GM12878 (cell line): ENCODE measurements at regions not wholly inside any gene's neighbourhood (a gene's known extent, or its start where the extent isn't known, plus 50 kb on each side); places are given as distances from the start of the nearest gene placed in this dataset.

Experiments
- ATAC-seq: fragments of 200-7000 bp; cut with Tn5 transposase; 3 replicates; pipeline ENCODE4 v1.9.1; 2020; ENCODE audit warnings: mild to moderate bottlenecking, moderate library complexity
- BruUV-seq: library from RNA; stranded (reverse); fragments of 400-500 nt; replicated peaks from 2 replicates; lab custom pipeline; 2021; lab: Mats Ljungman, UMichigan
- CTCF ChIA-PET: fragments of 300-600 bp; sonication (Branson Sonifier 250); formaldehyde crosslinking; extraction: SDS; loops from one replicate; lab custom pipeline; 2021; ENCODE audit warnings: inconsistent platforms; lab: Yijun Ruan, JAX
- POLR2A ChIA-PET: fragments of 350-600 bp; formaldehyde crosslinking; extraction: SDS; loops from one replicate; lab custom pipeline; 2021; ENCODE audit warnings: inconsistent platforms; lab: Charles Lee
- RAD21 ChIA-PET: fragments of 300-600 bp; sonication (Branson Sonifier 250); formaldehyde crosslinking; loops from one replicate; lab custom pipeline; 2023; ENCODE audit warnings: antibody characterized with exemption; ENCODE audit not compliant: unreplicated experiment; lab: Charles Lee
- SMC1A ChIA-PET: fragments of 300-600 bp; sonication (Branson Sonifier 250); formaldehyde crosslinking; loops from one replicate; lab custom pipeline; 2023; ENCODE audit not compliant: unreplicated experiment, uncharacterized antibody; lab: Charles Lee
- DNase-seq: peaks from one replicate; pipeline ENCODE4 v3.0.0-alpha.2; 2011; ENCODE audit warnings: low read depth, low spot score
- FAIRE-seq: peaks from 3 replicates; lab custom pipeline; 2011; peaks lifted over from hg19 to GRCh38; lab: Jason Lieb, UNC
- H2AFZ ChIP-seq: 2 replicates; pipeline ENCODE4 v1.6.0; 2011; ENCODE audit warnings: low read depth, low read length, control low read depth; ENCODE audit not compliant: control insufficient read depth
- H3K27ac ChIP-seq: 2 replicates; pipeline ENCODE4 v1.5.1; 2011; ENCODE audit warnings: control low read depth; ENCODE audit not compliant: control insufficient read depth, insufficient read depth
- H3K27me3 ChIP-seq, 2 experiments: replicated peaks in 1 of 2; 2 replicates each; pipeline versions ENCODE4 v1.6.0 to v1.6.1; 2011; ENCODE audit warnings: low read length in 1 of 2; ENCODE audit not compliant: control insufficient read depth in 2 of 2, insufficient read depth in 2 of 2
- H3K36me3 ChIP-seq, 2 experiments: 2 replicates each; pipeline ENCODE4 v1.5.1; 2011; ENCODE audit warnings: low read length in 1 of 2; ENCODE audit not compliant: control insufficient read depth in 2 of 2, insufficient read depth in 2 of 2
- H3K4me1 ChIP-seq: 2 replicates; pipeline ENCODE4 v1.6.1; 2011; ENCODE audit warnings: mild to moderate bottlenecking, low read length, moderate library complexity, mixed read lengths; ENCODE audit not compliant: control insufficient read depth, insufficient read depth
- H3K4me2 ChIP-seq: 2 replicates; pipeline ENCODE4 v1.6.0; 2011; ENCODE audit warnings: control low read depth; ENCODE audit not compliant: control insufficient read depth, insufficient read depth
- H3K4me3 ChIP-seq: fragments of 200-600 bp; sonication (generic); 2 replicates; pipeline ENCODE4 v1.5.1; 2016
- H3K79me2 ChIP-seq: 2 replicates; pipeline ENCODE4 v1.6.0; 2011; ENCODE audit warnings: low read length; ENCODE audit not compliant: control insufficient read depth, insufficient read depth
- H3K9ac ChIP-seq: 2 replicates; pipeline ENCODE4 v1.8.0; 2011; ENCODE audit warnings: low read length, control low read depth, mixed read lengths; ENCODE audit not compliant: control insufficient read depth, insufficient read depth
- H3K9me3 ChIP-seq: replicated peaks from 3 replicates; pipeline ENCODE4 v1.5.1; 2011; ENCODE audit warnings: mild to moderate bottlenecking, low read length; ENCODE audit not compliant: control insufficient read depth, insufficient read depth
- H4K20me1 ChIP-seq: 2 replicates; pipeline ENCODE4 v1.6.0; 2011; ENCODE audit not compliant: control insufficient read depth, insufficient read depth
- CBX3 ChIP-seq: fragments of 200-600 bp; sonication (generic); IDR thresholded peaks from 2 replicates; pipeline ENCODE4 v1.6.1; 2016; ENCODE audit warnings: low read depth, borderline replicate concordance
- FOS ChIP-seq: IDR thresholded peaks from 3 replicates; pipeline ENCODE4 v1.6.1; 2011; ENCODE audit warnings: borderline replicate concordance; ENCODE audit not compliant: insufficient read length; ENCODE audit errors: extremely low read depth
- GABPA ChIP-seq: IDR thresholded peaks from 2 replicates; pipeline ENCODE4 v1.6.1; 2014; ENCODE audit warnings: antibody characterized with exemption, low read depth, mild to moderate bottlenecking, inconsistent platforms
- HCFC1 ChIP-seq: fragments of 150-350 bp; IDR thresholded peaks from 2 replicates; pipeline ENCODE4 v1.6.1; 2014; ENCODE audit warnings: low read length
- KDM1A ChIP-seq: fragments of 200-600 bp; sonication (generic); IDR thresholded peaks from 2 replicates; pipeline ENCODE4 v1.6.1; 2016; ENCODE audit warnings: borderline replicate concordance
- POLR2AphosphoS2 ChIP-seq: IDR thresholded peaks from 2 replicates; pipeline ENCODE4 v1.6.1; 2011; ENCODE audit warnings: low read depth, mild to moderate bottlenecking, low read length, improper control_type of control experiment, moderate library complexity
- TCF7 ChIP-seq: IDR thresholded peaks from 2 replicates; pipeline ENCODE4 v1.6.1; 2014; ENCODE audit warnings: antibody characterized with exemption, borderline replicate concordance
- ZNF24 ChIP-seq: fragments of 450-650 bp; IDR thresholded peaks from 2 replicates; pipeline ENCODE4 v1.6.1; 2017; ENCODE audit warnings: antibody characterized with exemption, mild to moderate bottlenecking
- WGBS: methylation state at CpG from one replicate; pipeline ENCODE4 v1.1.6; 2016; ENCODE audit warnings: low lambda C conversion rate; ENCODE audit not compliant: insufficient replicate concordance, insufficient coverage; ENCODE audit errors: missing lambda C conversion rate; 5-methylcytosine and 5-hydroxymethylcytosine counted together
- in situ Hi-C: fragments of 300-500 bp; cut with MboI; formaldehyde crosslinking; loops from 9 replicates; pipeline ENCODE4 v1.14.3; 2018; ENCODE audit warnings: mixed read lengths
- intact Hi-C: fragments of 100-400 bp; cut with micrococcal nuclease; formaldehyde crosslinking; loops from one replicate; pipeline ENCODE4 v1.14.2; 2022; ENCODE audit not compliant: unreplicated experiment
- TF ChIP-seq, protein P1 (sequence below): fragments of 450-650 bp; IDR thresholded peaks from 2 replicates; pipeline ENCODE4 v1.6.1; 2014; ENCODE audit warnings: mild to moderate bottlenecking
- TF ChIP-seq, protein P2 (sequence below): fragments of 450-650 bp; IDR thresholded peaks from 2 replicates; pipeline ENCODE4 v1.6.1; 2016; ENCODE audit warnings: mild to moderate bottlenecking
- TF ChIP-seq, protein P3 (sequence below): IDR thresholded peaks from 2 replicates; pipeline ENCODE4 v1.6.1; 2011; ENCODE audit warnings: borderline replicate concordance, low read depth, mild to moderate bottlenecking, moderate library complexity, mixed read lengths, low read length; ENCODE audit not compliant: insufficient read depth; ENCODE audit errors: extremely low read length

DNA sequence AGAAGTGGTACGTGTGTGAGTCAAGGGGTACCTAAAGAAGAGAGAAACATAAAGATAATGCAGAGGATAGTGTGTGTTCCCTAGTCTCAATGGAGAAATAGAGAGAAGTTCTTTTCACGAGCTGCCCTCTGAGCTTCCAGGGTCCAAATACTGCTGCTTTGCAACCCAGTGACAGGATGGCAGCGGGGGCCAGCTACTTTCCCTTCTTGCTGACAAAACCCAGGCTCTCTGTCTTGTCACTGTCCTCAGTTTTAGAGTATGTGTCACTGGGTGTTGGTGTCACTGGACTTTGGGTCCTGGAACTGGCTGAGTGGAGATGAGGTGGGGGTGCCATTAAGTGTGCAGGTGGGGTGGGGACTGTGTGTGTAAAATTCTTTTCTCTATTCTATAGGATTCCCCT is 265.6 kb downstream of the CDC5L start:
- in situ Hi-C loops (no loop called here), intact Hi-C loops (loop anchor here (5.0 to 10.0 kb wide), 4 partner anchors 176 to 772 kb away; no protein-coding TSS in a partner anchor)
- ChIA-PET RAD21 (interaction anchor here (1.0 to 2.7 kb wide), 7 partner anchors 15 to 1269 kb away, joined by 3 to 18 read pairs (median 6); no protein-coding TSS in a partner anchor), POLR2A (no interaction called here), SMC1A (interaction anchor here (0.6 to 5.5 kb wide), 11 partner anchors 22 to 1274 kb away, joined by 3 to 60 read pairs (median 3); no protein-coding TSS in a partner anchor), CTCF (interaction anchor here (0.6 to 7.5 kb wide), 13 partner anchors 8 to 1271 kb away, joined by 3 to 88 read pairs (median 5); no protein-coding TSS in a partner anchor)
- no TSS peak for BruUV-seq
- no peak for ATAC-seq
- peaks cover 0 to 2% of the 10 kb centered on the region in 2 experiments; a peak in 1 of 4 replicates for H3K27me3 ChIP-seq
- H3K4me3 ChIP-seq = no peak overlapping the region
- H3K27ac ChIP-seq = no peak overlapping the region
- TF ChIP-seq, protein P1, sequence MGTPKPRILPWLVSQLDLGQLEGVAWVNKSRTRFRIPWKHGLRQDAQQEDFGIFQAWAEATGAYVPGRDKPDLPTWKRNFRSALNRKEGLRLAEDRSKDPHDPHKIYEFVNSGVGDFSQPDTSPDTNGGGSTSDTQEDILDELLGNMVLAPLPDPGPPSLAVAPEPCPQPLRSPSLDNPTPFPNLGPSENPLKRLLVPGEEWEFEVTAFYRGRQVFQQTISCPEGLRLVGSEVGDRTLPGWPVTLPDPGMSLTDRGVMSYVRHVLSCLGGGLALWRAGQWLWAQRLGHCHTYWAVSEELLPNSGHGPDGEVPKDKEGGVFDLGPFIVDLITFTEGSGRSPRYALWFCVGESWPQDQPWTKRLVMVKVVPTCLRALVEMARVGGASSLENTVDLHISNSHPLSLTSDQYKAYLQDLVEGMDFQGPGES = no peak
- TF ChIP-seq, protein P2, sequence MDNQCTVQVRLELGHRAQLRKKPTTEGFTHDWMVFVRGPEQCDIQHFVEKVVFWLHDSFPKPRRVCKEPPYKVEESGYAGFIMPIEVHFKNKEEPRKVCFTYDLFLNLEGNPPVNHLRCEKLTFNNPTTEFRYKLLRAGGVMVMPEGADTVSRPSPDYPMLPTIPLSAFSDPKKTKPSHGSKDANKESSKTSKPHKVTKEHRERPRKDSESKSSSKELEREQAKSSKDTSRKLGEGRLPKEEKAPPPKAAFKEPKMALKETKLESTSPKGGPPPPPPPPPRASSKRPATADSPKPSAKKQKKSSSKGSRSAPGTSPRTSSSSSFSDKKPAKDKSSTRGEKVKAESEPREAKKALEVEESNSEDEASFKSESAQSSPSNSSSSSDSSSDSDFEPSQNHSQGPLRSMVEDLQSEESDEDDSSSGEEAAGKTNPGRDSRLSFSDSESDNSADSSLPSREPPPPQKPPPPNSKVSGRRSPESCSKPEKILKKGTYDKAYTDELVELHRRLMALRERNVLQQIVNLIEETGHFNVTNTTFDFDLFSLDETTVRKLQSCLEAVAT = no peak
- TF ChIP-seq ZNF24 = no peak
- no peak for TF ChIP-seq CBX3
- TF ChIP-seq TCF7 = no peak
- no peak for TF ChIP-seq FOS
- TF ChIP-seq, protein P3, sequence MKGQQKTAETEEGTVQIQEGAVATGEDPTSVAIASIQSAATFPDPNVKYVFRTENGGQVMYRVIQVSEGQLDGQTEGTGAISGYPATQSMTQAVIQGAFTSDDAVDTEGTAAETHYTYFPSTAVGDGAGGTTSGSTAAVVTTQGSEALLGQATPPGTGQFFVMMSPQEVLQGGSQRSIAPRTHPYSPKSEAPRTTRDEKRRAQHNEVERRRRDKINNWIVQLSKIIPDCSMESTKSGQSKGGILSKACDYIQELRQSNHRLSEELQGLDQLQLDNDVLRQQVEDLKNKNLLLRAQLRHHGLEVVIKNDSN = no peak
- TF ChIP-seq KDM1A = no peak
- TF ChIP-seq POLR2AphosphoS2 = no peak
- no peak for TF ChIP-seq HCFC1
- no peak for TF ChIP-seq GABPA
- H3K4me2 ChIP-seq = no peak overlapping the region
- H4K20me1 ChIP-seq = no peaks in the 10 kb centered on the region
- FAIRE-seq = no peak
- no peak overlapping the region for H3K9ac ChIP-seq
- H3K9me3 ChIP-seq = no peaks in the 10 kb centered on the region
- WGBS = 22% methylated on average over 3 of the region's 3 CpGs
- no peaks in the 10 kb centered on the region for H3K4me1 ChIP-seq
- H2AFZ ChIP-seq = no peak overlapping the region
- H3K36me3 ChIP-seq = no peaks in the 10 kb centered on the region
- H3K79me2 ChIP-seq = no peaks in the 10 kb centered on the region
- DNase-seq = no peak
